ENCODE measurements at regions not wholly inside any gene's neighbourhood (a gene's known extent, or its start where the extent isn't known, plus 50 kb on each side); places are given as distances from the start of the nearest gene placed in this dataset.
"Not testable (repeated sequence)": the region's sequence is repeated elsewhere in the genome, so short reads cannot be mapped to it uniquely, and the experiment has no call there.

DNA sequence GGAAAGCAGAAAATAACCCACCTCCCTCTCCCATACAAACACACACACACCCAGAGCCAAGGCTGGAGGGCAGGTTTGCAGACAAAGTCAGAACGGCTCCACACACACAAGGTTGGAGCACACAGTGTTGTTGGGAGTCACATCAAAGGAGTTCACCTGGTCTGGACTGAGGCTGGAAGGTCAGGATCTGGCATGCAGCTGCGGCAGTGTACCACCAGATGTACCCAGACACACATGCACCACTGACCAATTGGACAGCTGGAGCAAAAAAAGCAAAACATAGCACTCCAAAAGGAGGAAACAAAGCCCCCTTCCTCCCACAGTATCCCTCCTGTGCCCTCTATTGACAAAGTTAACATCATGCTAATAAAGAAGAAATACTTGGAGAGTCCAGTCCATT is 94.6 kb upstream of the KIF2A start:
- no peak for TF ChIP-seq EZH2 (IDR thresholded peaks at IDR 0.05; ENCODE audit: borderline replicate concordance, low read depth, low read length, severe bottlenecking)
- TF ChIP-seq, protein P1, sequence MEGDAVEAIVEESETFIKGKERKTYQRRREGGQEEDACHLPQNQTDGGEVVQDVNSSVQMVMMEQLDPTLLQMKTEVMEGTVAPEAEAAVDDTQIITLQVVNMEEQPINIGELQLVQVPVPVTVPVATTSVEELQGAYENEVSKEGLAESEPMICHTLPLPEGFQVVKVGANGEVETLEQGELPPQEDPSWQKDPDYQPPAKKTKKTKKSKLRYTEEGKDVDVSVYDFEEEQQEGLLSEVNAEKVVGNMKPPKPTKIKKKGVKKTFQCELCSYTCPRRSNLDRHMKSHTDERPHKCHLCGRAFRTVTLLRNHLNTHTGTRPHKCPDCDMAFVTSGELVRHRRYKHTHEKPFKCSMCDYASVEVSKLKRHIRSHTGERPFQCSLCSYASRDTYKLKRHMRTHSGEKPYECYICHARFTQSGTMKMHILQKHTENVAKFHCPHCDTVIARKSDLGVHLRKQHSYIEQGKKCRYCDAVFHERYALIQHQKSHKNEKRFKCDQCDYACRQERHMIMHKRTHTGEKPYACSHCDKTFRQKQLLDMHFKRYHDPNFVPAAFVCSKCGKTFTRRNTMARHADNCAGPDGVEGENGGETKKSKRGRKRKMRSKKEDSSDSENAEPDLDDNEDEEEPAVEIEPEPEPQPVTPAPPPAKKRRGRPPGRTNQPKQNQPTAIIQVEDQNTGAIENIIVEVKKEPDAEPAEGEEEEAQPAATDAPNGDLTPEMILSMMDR (IDR thresholded peaks at IDR 0.05; ENCODE audit: borderline replicate concordance, extremely low read depth, low read length, poor library complexity, severe bottlenecking) = no peak
- Histone ChIP-seq H3K27me3 (ENCODE audit: insufficient read depth, low read length, poor library complexity) (peaks cover 21% of the 10 kb centered on the region), H3K27ac (ENCODE audit: low read length) (no peak overlapping the region), H3K4me2 (ENCODE audit: insufficient read depth, low read length) (no peak overlapping the region), H3K9me3 (ENCODE audit: insufficient read depth, low read length, severe bottlenecking) (no peaks in the 10 kb centered on the region), H2AFZ (ENCODE audit: low read depth, low read length) (no peak overlapping the region), H3K79me2 (ENCODE audit: insufficient read depth, low read length) (no peaks in the 10 kb centered on the region), H3K4me3 (ENCODE audit: low read depth in 1 of 2, low read length in 2 of 2) (no peak overlapping the region), H4K20me1 (ENCODE audit: insufficient read depth, low read length) (no peaks in the 10 kb centered on the region), H3K9ac (ENCODE audit: low read depth, low read length) (no peak overlapping the region), H3K4me1 (ENCODE audit: insufficient read depth, low read length) (no peaks in the 10 kb centered on the region), H3K36me3 (ENCODE audit: insufficient read depth, low read length) (no peaks in the 10 kb centered on the region)
- ATAC-seq (ENCODE audit: insufficient read depth, low read depth) (no peak), DNase-seq (no peak)

DNA sequence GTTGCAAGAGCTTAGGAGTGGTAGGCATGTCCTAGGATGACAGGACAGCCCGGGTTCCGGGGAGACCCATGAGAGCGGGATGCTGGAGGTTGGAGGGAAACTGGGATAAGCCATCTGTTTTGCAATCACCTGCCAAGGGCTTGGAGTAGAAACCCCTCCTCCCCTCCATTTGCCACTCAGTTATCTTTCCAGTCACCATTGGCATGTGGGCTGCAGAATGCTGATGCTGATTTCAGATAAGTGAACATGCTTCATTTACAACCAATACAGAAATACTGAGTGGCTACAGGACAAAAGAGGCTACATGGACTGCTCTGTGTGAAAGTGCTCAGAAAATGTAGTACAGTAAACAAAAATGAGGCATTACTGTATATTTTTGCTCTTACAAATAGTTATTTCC is 93.4 kb upstream of the KIF2A start:
- Histone ChIP-seq H2AFZ (ENCODE audit: low read depth, low read length) (no peak overlapping the region), H3K9me3 (ENCODE audit: insufficient read depth, low read length, severe bottlenecking) (no peaks in the 10 kb centered on the region), H3K79me2 (ENCODE audit: insufficient read depth, low read length) (no peaks in the 10 kb centered on the region), H3K27me3 (ENCODE audit: insufficient read depth, low read length, poor library complexity) (peaks cover 18% of the 10 kb centered on the region), H3K4me1 (ENCODE audit: insufficient read depth, low read length) (no peaks in the 10 kb centered on the region), H3K4me3 (ENCODE audit: low read depth in 1 of 2, low read length in 2 of 2) (no peak overlapping the region), H4K20me1 (ENCODE audit: insufficient read depth, low read length) (no peaks in the 10 kb centered on the region), H3K27ac (ENCODE audit: low read length) (no peak overlapping the region), H3K9ac (ENCODE audit: low read depth, low read length) (no peak overlapping the region), H3K36me3 (ENCODE audit: insufficient read depth, low read length) (no peaks in the 10 kb centered on the region), H3K4me2 (ENCODE audit: insufficient read depth, low read length) (no peak overlapping the region)
- TF ChIP-seq EZH2 (IDR thresholded peaks at IDR 0.05; ENCODE audit: borderline replicate concordance, low read depth, low read length, severe bottlenecking) = no peak
- TF ChIP-seq, protein P1 (IDR thresholded peaks at IDR 0.05; ENCODE audit: borderline replicate concordance, extremely low read depth, low read length, poor library complexity, severe bottlenecking) = no peak
- no peak for ATAC-seq (ENCODE audit: insufficient read depth, low read depth)
- no peak for DNase-seq

DNA sequence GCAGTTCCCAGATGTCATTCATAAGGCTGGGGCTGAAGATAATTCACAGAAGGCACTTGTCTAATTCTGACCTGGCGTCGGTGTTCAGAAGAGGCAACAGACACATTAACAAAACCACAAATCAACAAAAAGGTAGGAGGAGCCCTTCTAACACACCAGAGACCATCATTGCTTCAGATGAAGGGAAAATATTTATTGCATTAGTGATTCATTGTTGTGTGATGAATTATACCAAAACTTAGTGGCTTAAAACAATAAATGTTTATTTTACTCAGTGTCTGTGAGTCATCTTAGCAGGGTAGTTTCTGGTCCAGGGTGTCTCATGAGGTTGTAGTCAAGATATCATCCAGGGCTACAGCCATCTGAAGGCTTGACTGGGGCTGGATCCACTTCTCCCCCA is 91.3 kb upstream of the KIF2A start:
- no peaks in the 10 kb centered on the region for H3K79me2 ChIP-seq (ENCODE audit: insufficient read depth, low read length)
- no peaks in the 10 kb centered on the region for H3K4me1 ChIP-seq (ENCODE audit: insufficient read depth, low read length)
- no peak for TF ChIP-seq EZH2 (IDR thresholded peaks at IDR 0.05; ENCODE audit: borderline replicate concordance, low read depth, low read length, severe bottlenecking)
- TF ChIP-seq, protein P1 (IDR thresholded peaks at IDR 0.05; ENCODE audit: borderline replicate concordance, extremely low read depth, low read length, poor library complexity, severe bottlenecking) = no peak
- no peaks in the 10 kb centered on the region for H4K20me1 ChIP-seq (ENCODE audit: insufficient read depth, low read length)
- H3K36me3 ChIP-seq (ENCODE audit: insufficient read depth, low read length) = no peaks in the 10 kb centered on the region
- ATAC-seq (ENCODE audit: insufficient read depth, low read depth) = no peak
- H2AFZ ChIP-seq (ENCODE audit: low read depth, low read length) = no peak overlapping the region
- no peak overlapping the region for H3K27ac ChIP-seq (ENCODE audit: low read length)
- no peak overlapping the region for H3K4me2 ChIP-seq (ENCODE audit: insufficient read depth, low read length)
- no peaks in the 10 kb centered on the region for H3K9me3 ChIP-seq (ENCODE audit: insufficient read depth, low read length, severe bottlenecking)
- no peak overlapping the region for H3K4me3 ChIP-seq (ENCODE audit: low read depth in 1 of 2, low read length in 2 of 2)
- H3K27me3 ChIP-seq (ENCODE audit: insufficient read depth, low read length, poor library complexity) = peaks cover 18% of the 10 kb centered on the region
- no peak overlapping the region for H3K9ac ChIP-seq (ENCODE audit: low read depth, low read length)
- DNase-seq = no peak

DNA sequence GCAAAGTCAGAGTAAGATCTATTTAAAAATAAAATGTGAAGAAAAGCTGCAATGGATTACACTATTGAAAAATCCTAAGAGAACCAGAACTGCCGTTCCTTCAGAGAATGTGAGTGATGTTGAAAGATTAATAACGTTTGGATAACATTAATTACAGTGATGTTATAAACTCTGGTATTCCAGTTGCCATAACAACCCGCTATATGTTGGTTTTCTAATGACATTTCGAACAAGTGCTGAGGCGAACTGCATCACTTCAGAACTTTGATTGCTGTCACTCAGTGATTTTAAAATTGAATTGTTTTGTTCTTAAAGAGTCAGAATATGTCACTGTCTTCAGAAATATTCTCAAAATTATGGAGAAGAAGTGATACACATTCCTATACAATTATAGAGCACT is 89.4 kb upstream of the KIF2A start:
- H3K79me2 ChIP-seq (ENCODE audit: insufficient read depth, low read length); H3K4me2 ChIP-seq (ENCODE audit: insufficient read depth, low read length); H2AFZ ChIP-seq (ENCODE audit: low read depth, low read length); ATAC-seq (ENCODE audit: insufficient read depth, low read depth); H3K27ac ChIP-seq (ENCODE audit: low read length); H3K9me3 ChIP-seq (ENCODE audit: insufficient read depth, low read length, severe bottlenecking); H3K4me1 ChIP-seq (ENCODE audit: insufficient read depth, low read length); H4K20me1 ChIP-seq (ENCODE audit: insufficient read depth, low read length); H3K36me3 ChIP-seq (ENCODE audit: insufficient read depth, low read length); DNase-seq; H3K4me3 ChIP-seq (ENCODE audit: low read depth in 1 of 2, low read length in 2 of 2); H3K9ac ChIP-seq (ENCODE audit: low read depth, low read length): not testable (repeated sequence)
- H3K27me3 ChIP-seq (ENCODE audit: insufficient read depth, low read length, poor library complexity) = peaks cover 13% of the 10 kb centered on the region

DNA sequence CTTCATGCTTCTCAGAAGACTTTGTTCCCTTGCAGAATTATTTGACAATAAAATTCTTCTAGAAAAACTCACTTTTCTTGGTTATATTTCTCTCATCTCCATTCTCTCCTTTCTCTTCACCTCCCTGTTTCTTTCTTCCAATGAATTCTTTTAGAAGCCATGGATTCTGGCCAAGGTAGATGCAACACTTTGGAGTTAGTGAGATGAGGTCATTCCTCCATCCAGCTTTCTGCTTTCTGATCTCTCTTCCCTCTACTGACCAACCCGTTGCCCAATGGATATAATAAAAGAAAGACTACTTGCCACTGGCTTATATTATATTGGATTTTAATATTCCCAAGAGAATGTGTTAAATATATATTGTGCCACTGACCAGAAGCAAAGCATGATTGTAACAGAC is 88.9 kb upstream of the KIF2A start:
- not testable (repeated sequence) for H3K27ac ChIP-seq (ENCODE audit: low read length); ATAC-seq (ENCODE audit: insufficient read depth, low read depth); H3K4me3 ChIP-seq (ENCODE audit: low read depth in 1 of 2, low read length in 2 of 2); H3K4me2 ChIP-seq (ENCODE audit: insufficient read depth, low read length); H3K4me1 ChIP-seq (ENCODE audit: insufficient read depth, low read length); DNase-seq; H3K9ac ChIP-seq (ENCODE audit: low read depth, low read length); H3K79me2 ChIP-seq (ENCODE audit: insufficient read depth, low read length); H3K9me3 ChIP-seq (ENCODE audit: insufficient read depth, low read length, severe bottlenecking); H2AFZ ChIP-seq (ENCODE audit: low read depth, low read length); H3K36me3 ChIP-seq (ENCODE audit: insufficient read depth, low read length); H4K20me1 ChIP-seq (ENCODE audit: insufficient read depth, low read length)
- peaks cover 13% of the 10 kb centered on the region for H3K27me3 ChIP-seq (ENCODE audit: insufficient read depth, low read length, poor library complexity)

DNA sequence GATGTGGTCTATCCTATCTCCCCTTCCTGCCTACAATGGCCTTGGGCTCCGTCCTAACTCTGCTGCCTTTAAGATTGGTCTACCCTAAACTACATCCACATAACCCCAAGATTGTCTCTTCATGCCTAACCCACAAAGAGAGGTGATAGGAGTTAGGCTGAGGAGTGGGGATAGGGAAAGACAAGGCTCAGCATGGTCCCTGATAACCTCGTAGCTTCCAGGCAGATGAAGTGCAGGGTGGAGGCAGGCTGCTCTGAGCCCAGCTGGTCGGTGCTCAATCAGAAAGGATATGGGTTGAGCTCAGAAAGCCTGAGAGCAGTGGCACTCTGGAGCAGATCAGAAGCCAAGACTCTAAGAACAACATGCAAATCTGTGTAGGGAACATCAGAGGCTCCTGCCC is 87.1 kb upstream of the KIF2A start:
- H3K27me3 ChIP-seq (ENCODE audit: insufficient read depth, low read length, poor library complexity) = peaks cover 13% of the 10 kb centered on the region
- not testable (repeated sequence) for H3K9me3 ChIP-seq (ENCODE audit: insufficient read depth, low read length, severe bottlenecking); H3K4me2 ChIP-seq (ENCODE audit: insufficient read depth, low read length); ATAC-seq (ENCODE audit: insufficient read depth, low read depth); H3K27ac ChIP-seq (ENCODE audit: low read length); H2AFZ ChIP-seq (ENCODE audit: low read depth, low read length); H4K20me1 ChIP-seq (ENCODE audit: insufficient read depth, low read length); H3K4me1 ChIP-seq (ENCODE audit: insufficient read depth, low read length); DNase-seq; H3K4me3 ChIP-seq (ENCODE audit: low read depth in 1 of 2, low read length in 2 of 2); H3K79me2 ChIP-seq (ENCODE audit: insufficient read depth, low read length); H3K36me3 ChIP-seq (ENCODE audit: insufficient read depth, low read length); H3K9ac ChIP-seq (ENCODE audit: low read depth, low read length)
